Activated CD8-positive, alpha-beta T cell treated with anti-CD3 and anti-CD28 coated beads, Interleukin-2, amount 10 ng/mL, durations not matched to agents 7 days and 5 days (primary cell): ENCODE measurements at regions not wholly inside any gene's neighbourhood (a gene's known extent, or its start where the extent isn't known, plus 50 kb on each side); places are given as distances from the start of the nearest gene placed in this dataset.
"Not testable (repeated sequence)": the region's sequence is repeated elsewhere in the genome, so short reads cannot be mapped to it uniquely, and the experiment has no call there.

Experiments
- ATAC-seq: fragments of 150-1000 bp; cut with Tn5 transposase; one replicate; pipeline ENCODE4 v1.10.0; 2021; ENCODE audit warnings: moderate library complexity
- CTCF ChIA-PET: fragments of 350-600 bp; sonication (Branson Sonifier 250); formaldehyde crosslinking; loops from one replicate; lab custom pipeline; 2021; ENCODE audit warnings: antibody characterized with exemption; lab: Charles Lee
- POLR2A ChIA-PET: fragments of 350-600 bp; sonication (Branson Sonifier 250); formaldehyde crosslinking; loops from one replicate; lab custom pipeline; 2021; ENCODE audit warnings: antibody characterized with exemption; lab: Charles Lee
- DNase-seq: peaks from one replicate; pipeline ENCODE4 v3.0.0-alpha.2; 2020
- H3K27ac Mint-ChIP-seq: one replicate; pipeline ENCODE4 v1.8.0; 2021; ENCODE audit warnings: mild to moderate bottlenecking, mixed read lengths
- H3K27me3 Mint-ChIP-seq: one replicate; pipeline ENCODE4 v1.8.0; 2021; ENCODE audit warnings: low read depth, mixed read lengths
- H3K36me3 Mint-ChIP-seq: one replicate; pipeline ENCODE4 v1.8.0; 2021; ENCODE audit warnings: low read depth, mixed read lengths
- H3K4me1 Mint-ChIP-seq: one replicate; pipeline ENCODE4 v1.8.0; 2021; ENCODE audit warnings: low read depth, mixed read lengths
- H3K4me3 Mint-ChIP-seq: one replicate; pipeline ENCODE4 v1.8.0; 2021; ENCODE audit warnings: mild to moderate bottlenecking, mixed read lengths
- H3K9me3 Mint-ChIP-seq: one replicate; pipeline ENCODE4 v1.8.0; 2022; ENCODE audit warnings: mixed read lengths; ENCODE audit not compliant: insufficient read depth

GRCh38 chr12:100083308-100083707 is 59.4 kb downstream of the BLTP3B start:
- Mint-ChIP-seq H3K36me3 (peaks cover 57% of the 10 kb centered on the region), H3K27ac (no peak overlapping the region), H3K4me3 (no peak overlapping the region), H3K9me3 (peaks cover 6% of the 10 kb centered on the region), H3K4me1 (no peaks in the 10 kb centered on the region), H3K27me3 (no peaks in the 10 kb centered on the region)
- DNase-seq (no peak), ATAC-seq (no peak)
- POLR2A ChIA-PET, result no interaction called here
- CTCF ChIA-PET, result no interaction called here

- H3K27ac Mint-ChIP-seq, result not testable (repeated sequence)
Measured at GRCh38 chr12:100078777-100079176, 63.9 kb downstream of the BLTP3B start.

GRCh38 chr12:100077367-100077766 is 65.3 kb downstream of the BLTP3B start:
- ChIA-PET POLR2A (no interaction called here), CTCF (no interaction called here)
- no peaks in the 10 kb centered on the region for H3K27me3 Mint-ChIP-seq
- ATAC-seq (no peak), DNase-seq (no peak)
- no peaks in the 10 kb centered on the region for H3K4me1 Mint-ChIP-seq
- no peak overlapping the region for H3K4me3 Mint-ChIP-seq
- peaks cover 6% of the 10 kb centered on the region for H3K9me3 Mint-ChIP-seq
- H3K36me3 Mint-ChIP-seq, result peaks cover 60% of the 10 kb centered on the region
- H3K27ac Mint-ChIP-seq, result no peak overlapping the region

More at GRCh38 chr12:100078777-100079176, 63.9 kb downstream of the BLTP3B start:
- CTCF ChIA-PET, H3K4me1 Mint-ChIP-seq, DNase-seq, ATAC-seq, H3K27me3 Mint-ChIP-seq, H3K9me3 Mint-ChIP-seq, H3K4me3 Mint-ChIP-seq, POLR2A ChIA-PET: not testable (repeated sequence)
- peaks cover 64% of the 10 kb centered on the region for H3K36me3 Mint-ChIP-seq

GRCh38 chr12:100075598-100075997 is 67.1 kb downstream of the BLTP3B start:
- no peaks in the 10 kb centered on the region for H3K27me3 Mint-ChIP-seq
- peaks cover 43% of the 10 kb centered on the region for H3K36me3 Mint-ChIP-seq
- DNase-seq (no peak), ATAC-seq (no peak)
- H3K27ac Mint-ChIP-seq, result no peak overlapping the region
- ChIA-PET POLR2A (no interaction called here), CTCF (no interaction called here)
- no peaks in the 10 kb centered on the region for H3K4me1 Mint-ChIP-seq
- H3K4me3 Mint-ChIP-seq, result no peak overlapping the region
- H3K9me3 Mint-ChIP-seq, result peaks cover 6% of the 10 kb centered on the region

- CTCF ChIA-PET, result no interaction called here
- no peak for DNase-seq
- Mint-ChIP-seq H3K27me3 (no peaks in the 10 kb centered on the region), H3K4me3 (no peak overlapping the region), H3K36me3 (peaks cover 50% of the 10 kb centered on the region), H3K27ac (no peak overlapping the region), H3K9me3 (peaks cover 4% of the 10 kb centered on the region), H3K4me1 (no peaks in the 10 kb centered on the region)
- no peak for ATAC-seq
- POLR2A ChIA-PET, result no interaction called here
Measured at GRCh38 chr12:100069795-100070194, 72.9 kb downstream of the BLTP3B start.

- CTCF ChIA-PET, result no interaction called here
- H3K27ac Mint-ChIP-seq, result no peak overlapping the region
Measured at GRCh38 chr12:100068305-100068704, 74.4 kb downstream of the BLTP3B start.

GRCh38 chr12:100061814-100062213 is 77.1 kb upstream of the ANKS1B start:
- Mint-ChIP-seq H3K4me1 (no peaks in the 10 kb centered on the region), H3K9me3 (peaks cover 4% of the 10 kb centered on the region), H3K4me3 (no peak overlapping the region), H3K27ac (no peak overlapping the region), H3K27me3 (no peaks in the 10 kb centered on the region), H3K36me3 (peaks cover 33% of the 10 kb centered on the region)
- POLR2A ChIA-PET, result no interaction called here
- DNase-seq, result no peak
- ATAC-seq, result no peak
- CTCF ChIA-PET, result no interaction called here

More at GRCh38 chr12:100068305-100068704, 74.4 kb downstream of the BLTP3B start:
- Mint-ChIP-seq H3K4me1 (no peaks in the 10 kb centered on the region), H3K27me3 (no peaks in the 10 kb centered on the region), H3K4me3 (no peak overlapping the region), H3K36me3 (peaks cover 51% of the 10 kb centered on the region), H3K9me3 (peaks cover 4% of the 10 kb centered on the region)
- DNase-seq (no peak), ATAC-seq (no peak)
- POLR2A ChIA-PET, result no interaction called here

- peaks cover 17% of the 10 kb centered on the region for H3K36me3 Mint-ChIP-seq
- ChIA-PET CTCF (no interaction called here), POLR2A (no interaction called here)
- no peaks in the 10 kb centered on the region for H3K27me3 Mint-ChIP-seq
- no peaks in the 10 kb centered on the region for H3K4me1 Mint-ChIP-seq
- no peak overlapping the region for H3K4me3 Mint-ChIP-seq
- H3K9me3 Mint-ChIP-seq, result no peaks in the 10 kb centered on the region
- ATAC-seq (no peak), DNase-seq (no peak)
- no peak overlapping the region for H3K27ac Mint-ChIP-seq
Measured at GRCh38 chr12:100058482-100059029, 73.8 kb upstream of the ANKS1B start.

- CTCF ChIA-PET, DNase-seq, H3K9me3 Mint-ChIP-seq, H3K4me3 Mint-ChIP-seq, H3K27me3 Mint-ChIP-seq, ATAC-seq, H3K27ac Mint-ChIP-seq, H3K4me1 Mint-ChIP-seq, POLR2A ChIA-PET: not testable (repeated sequence)
- peaks cover 74% of the 10 kb centered on the region for H3K36me3 Mint-ChIP-seq
Measured at GRCh38 chr12:100046202-100046601, 61.5 kb upstream of the ANKS1B start.

- H3K4me1 Mint-ChIP-seq, result no peaks in the 10 kb centered on the region
- H3K36me3 Mint-ChIP-seq, result peaks cover 68% of the 10 kb centered on the region
- ChIA-PET POLR2A (no interaction called here), CTCF (no interaction called here)
- no peaks in the 10 kb centered on the region for H3K27me3 Mint-ChIP-seq
- DNase-seq, result no peak
- H3K4me3 Mint-ChIP-seq, result no peak overlapping the region
- ATAC-seq, result no peak
- no peaks in the 10 kb centered on the region for H3K9me3 Mint-ChIP-seq
- no peak overlapping the region for H3K27ac Mint-ChIP-seq
Measured at GRCh38 chr12:100044266-100044665, 59.5 kb upstream of the ANKS1B start.

GRCh38 chr12:100043631-100044030 is 58.9 kb upstream of the ANKS1B start:
- ChIA-PET CTCF (no interaction called here), POLR2A (no interaction called here)
- H3K9me3 Mint-ChIP-seq, result no peaks in the 10 kb centered on the region

More at GRCh38 chr12:100043631-100044030, 58.9 kb upstream of the ANKS1B start:
- H3K4me3 Mint-ChIP-seq, result no peak overlapping the region
- DNase-seq (no peak), ATAC-seq (no peak)
- no peak overlapping the region for H3K27ac Mint-ChIP-seq
- H3K4me1 Mint-ChIP-seq, result no peaks in the 10 kb centered on the region
- H3K27me3 Mint-ChIP-seq, result no peaks in the 10 kb centered on the region
- H3K36me3 Mint-ChIP-seq, result peaks cover 66% of the 10 kb centered on the region
